Suprapubic skin (tissue), 4 donors: ENCODE measurements at regions not wholly inside any gene's neighbourhood (a gene's known extent, or its start where the extent isn't known, plus 50 kb on each side); places are given as distances from the start of the nearest gene placed in this dataset.
A peak's percentile ranks its signal among the peaks of the same experiment; 100 is the strongest.

Experiments
- DNase-seq, 2 donors: peaks; one replicate each; pipeline ENCODE4 v3.0.0-alpha.2; 2019; ENCODE audit warnings: low spot score in 2 of 2
- H3K27ac ChIP-seq: fragments of 200-600 bp; sonication (generic); one replicate; pipeline ENCODE4 v1.5.1; 2019
- H3K27me3 ChIP-seq: fragments of 200-600 bp; sonication (generic); one replicate; pipeline ENCODE4 v1.5.1; 2019
- H3K36me3 ChIP-seq: fragments of 200-600 bp; sonication (generic); one replicate; pipeline ENCODE4 v1.5.1; 2019
- H3K4me1 ChIP-seq: fragments of 200-600 bp; sonication (generic); one replicate; pipeline ENCODE4 v1.5.1; 2019
- H3K4me3 ChIP-seq: fragments of 200-600 bp; sonication (generic); one replicate; pipeline ENCODE4 v1.5.1; 2019; ENCODE audit warnings: mild to moderate bottlenecking
- H3K9me3 ChIP-seq: fragments of 200-600 bp; sonication (generic); one replicate; pipeline ENCODE4 v1.5.1; 2019
- CTCF ChIP-seq, 2 donors: fragments of 200-600 bp in 1 of 2; fragments of 450-650 bp in 1 of 2; sonication (generic) in 1 of 2; IDR thresholded peaks; one replicate each; pipeline ENCODE4 v1.5.1; 2016 to 2019; ENCODE audit warnings: antibody characterized with exemption in 2 of 2, mild to moderate bottlenecking in 1 of 2, moderate library complexity in 1 of 2
- EP300 ChIP-seq: sonication (generic); formaldehyde crosslinking; IDR thresholded peaks from one replicate; pipeline ENCODE4 v1.6.1; 2017; ENCODE audit warnings: antibody characterized with exemption
- POLR2A ChIP-seq, 2 donors: fragments of 450-650 bp; IDR thresholded peaks; one replicate each; pipeline ENCODE4 v1.6.1; 2017; ENCODE audit warnings: antibody characterized with exemption in 2 of 2, mild to moderate bottlenecking in 2 of 2, moderate library complexity in 2 of 2
- POLR2AphosphoS5 ChIP-seq, 3 donors: sonication (generic); formaldehyde crosslinking; IDR thresholded peaks; one replicate each; pipeline ENCODE4 v1.6.1; 2017; ENCODE audit warnings: antibody characterized with exemption in 3 of 3
- WGBS: methylation state at CpG from one replicate; pipeline ENCODE4 v1.1.5; 2018; 5-methylcytosine and 5-hydroxymethylcytosine counted together

- no peak overlapping the region for H3K27ac ChIP-seq
- 76% methylated on average over 11 of the region's 12 CpGs for WGBS
Observed at GRCh38 chr13:40345654-40346372, 320.6 kb downstream of the FOXO1 start.

GRCh38 chr13:40346592-40346991 lies 319.8 kb downstream of the FOXO1 start:
- DNase-seq = no peak
- Histone ChIP-seq H3K4me3 (no peak overlapping the region), H3K27ac (no peak overlapping the region), H3K4me1 (peaks cover 3% of the 10 kb centered on the region), H3K27me3 (no peaks in the 10 kb centered on the region), H3K36me3 (no peaks in the 10 kb centered on the region), H3K9me3 (no peaks in the 10 kb centered on the region)
- 94% methylated on average over 2 of the region's 2 CpGs for WGBS
- TF ChIP-seq EP300 (no peak), POLR2A (IDR thresholded peaks at IDR 0.05) (no peak), POLR2AphosphoS5 (IDR thresholded peaks at IDR 0.05) (no peak), CTCF (IDR thresholded peaks at IDR 0.05) (no peak)

More at GRCh38 chr13:40345654-40346372, 320.6 kb downstream of the FOXO1 start:
- H3K4me3 ChIP-seq = no peak overlapping the region
- no peaks in the 10 kb centered on the region for H3K9me3 ChIP-seq
- no peaks in the 10 kb centered on the region for H3K4me1 ChIP-seq
- TF ChIP-seq EP300 = no peak
- TF ChIP-seq CTCF (IDR thresholded peaks at IDR 0.05) = no peak
- no peak for TF ChIP-seq POLR2AphosphoS5 (IDR thresholded peaks at IDR 0.05)
- TF ChIP-seq POLR2A (IDR thresholded peaks at IDR 0.05) = no peak
- no peaks in the 10 kb centered on the region for H3K36me3 ChIP-seq
- no peak for DNase-seq
- H3K27me3 ChIP-seq = no peaks in the 10 kb centered on the region

GRCh38 chr13:40348096-40348679 lies 318.3 kb downstream of the FOXO1 start:
- TF ChIP-seq POLR2AphosphoS5 (IDR thresholded peaks at IDR 0.05) = no peak
- no peak for TF ChIP-seq POLR2A (IDR thresholded peaks at IDR 0.05)
- no peak for TF ChIP-seq EP300
- TF ChIP-seq CTCF (IDR thresholded peaks at IDR 0.05) = no peak
- Histone ChIP-seq H3K4me3 (no peak overlapping the region), H3K27ac (no peak overlapping the region), H3K9me3 (no peaks in the 10 kb centered on the region), H3K4me1 (peaks cover 13% of the 10 kb centered on the region), H3K36me3 (no peaks in the 10 kb centered on the region), H3K27me3 (no peaks in the 10 kb centered on the region)
- no peak for DNase-seq
- WGBS = 80% methylated on average over 7 of the region's 7 CpGs

GRCh38 chr13:40350283-40350992 lies 316.0 kb downstream of the FOXO1 start:
- TF ChIP-seq CTCF (IDR thresholded peaks at IDR 0.05) (no peak), EP300 (peak; percentile 54)
- H3K27me3 ChIP-seq = no peaks in the 10 kb centered on the region

More at GRCh38 chr13:40350283-40350992, 316.0 kb downstream of the FOXO1 start:
- DNase-seq = no peak
- H3K4me1 ChIP-seq = peaks cover 13% of the 10 kb centered on the region
- H3K27ac ChIP-seq = no peak overlapping the region
- H3K4me3 ChIP-seq = no peak overlapping the region
- H3K36me3 ChIP-seq = no peaks in the 10 kb centered on the region
- H3K9me3 ChIP-seq = no peaks in the 10 kb centered on the region
- WGBS = 85% methylated on average over 10 of the region's 10 CpGs
